Body of pancreas (tissue), 4 donors: ENCODE measurements at regions not wholly inside any gene's neighbourhood (a gene's known extent, or its start where the extent isn't known, plus 50 kb on each side); places are given as distances from the start of the nearest gene placed in this dataset.

Experiments used
- CTCF ChIP-seq, 7 experiments: fragments of 450-650 bp in 4 of 7; fragments of 200-600 bp in 3 of 7; sonication (generic) in 3 of 7; IDR thresholded peaks; one replicate each; pipeline ENCODE4 v1.5.1; 2016 to 2019; ENCODE audit warnings: antibody characterized with exemption in 7 of 7
- POLR2A ChIP-seq, 3 donors: fragments of 450-650 bp; IDR thresholded peaks; one replicate each; pipeline ENCODE4 v1.6.1; 2016; ENCODE audit warnings: antibody characterized with exemption in 3 of 3, mild to moderate bottlenecking in 2 of 3

- TF ChIP-seq CTCF (IDR thresholded peaks at IDR 0.05) (no peak), POLR2A (IDR thresholded peaks at IDR 0.05) (no peak)
These were observed 822.6 kb upstream of the GRAMD2B start for GRCh38 chr5:125600559-125600958.
